PC-9 (cell line): ENCODE measurements at regions not wholly inside any gene's neighbourhood (a gene's known extent, or its start where the extent isn't known, plus 50 kb on each side); places are given as distances from the start of the nearest gene placed in this dataset.

Experiments used
- BruUV-seq: library from RNA; stranded (reverse); fragments of 400-500 nt; replicated peaks from 2 replicates; lab custom pipeline; 2021; lab: Mats Ljungman, UMichigan
- CTCF ChIA-PET: fragments of 300-600 bp; sonication (Branson Sonifier 250); formaldehyde crosslinking; loops from one replicate; lab custom pipeline; 2022; ENCODE audit warnings: antibody characterized with exemption; lab: Charles Lee
- POLR2A ChIA-PET: fragments of 300-600 bp; sonication (Branson Sonifier 250); formaldehyde crosslinking; loops from one replicate; lab custom pipeline; 2022; ENCODE audit warnings: antibody characterized with exemption; ENCODE audit not compliant: unreplicated experiment; lab: Charles Lee
- DNase-seq, 2 experiments: peaks; one replicate each; pipeline versions ENCODE4 v3.0.0 to v3.0.0-alpha.2; 2015 to 2022; ENCODE audit warnings: mixed read lengths in 1 of 2
- H2AFZ ChIP-seq: fragments of 200-600 bp; sonication (generic); 2 replicates; pipeline ENCODE4 v1.8.1; 2017; ENCODE audit warnings: antibody characterized with exemption
- H3F3A ChIP-seq: fragments of 200-600 bp; sonication (generic); 2 replicates; pipeline ENCODE4 v1.8.1; 2017; ENCODE audit warnings: antibody characterized with exemption, mild to moderate bottlenecking, low read depth; ENCODE audit not compliant: insufficient read depth
- H3K27ac ChIP-seq: fragments of 200-600 bp; sonication (generic); 2 replicates; pipeline ENCODE4 v1.6.1; 2016; ENCODE audit warnings: mixed run types
- H3K27me3 ChIP-seq: fragments of 200-600 bp; sonication (generic); 2 replicates; pipeline ENCODE4 v1.6.1; 2016; ENCODE audit warnings: low read depth, mixed run types; ENCODE audit not compliant: insufficient read depth
- H3K36me3 ChIP-seq: fragments of 200-600 bp; sonication (generic); 2 replicates; pipeline ENCODE4 v1.6.1; 2016; ENCODE audit warnings: low read depth, mixed run types
- H3K4me1 ChIP-seq: fragments of 200-600 bp; sonication (generic); replicated peaks from 2 replicates; pipeline ENCODE4 v1.6.1; 2016; ENCODE audit warnings: mixed run types; ENCODE audit not compliant: insufficient read depth
- H3K4me2 ChIP-seq: fragments of 200-600 bp; sonication (generic); 2 replicates; pipeline ENCODE4 v1.6.1; 2017; ENCODE audit warnings: mixed run types
- H3K4me3 ChIP-seq: fragments of 200-600 bp; sonication (generic); 2 replicates; pipeline ENCODE4 v1.6.1; 2016; ENCODE audit warnings: mixed run types
- H3K79me2 ChIP-seq: fragments of 200-600 bp; sonication (generic); 2 replicates; pipeline ENCODE4 v1.6.1; 2017; ENCODE audit warnings: low read depth, mixed run types
- H3K9me2 ChIP-seq: fragments of 200-600 bp; sonication (generic); 2 replicates; pipeline ENCODE4 v1.8.1; 2017; ENCODE audit warnings: mild to moderate bottlenecking; ENCODE audit not compliant: insufficient read depth
- H3K9me3 ChIP-seq: fragments of 200-600 bp; sonication (generic); 2 replicates; pipeline ENCODE4 v1.8.1; 2016; ENCODE audit warnings: low read depth; ENCODE audit not compliant: insufficient read depth
- H4K20me1 ChIP-seq: fragments of 200-600 bp; sonication (generic); 2 replicates; pipeline ENCODE4 v1.8.1; 2017; ENCODE audit not compliant: insufficient read depth
- CTCF ChIP-seq: fragments of 200-600 bp; sonication (generic); conservative IDR thresholded peaks from 2 replicates; pipeline ENCODE4 v1.6.1; 2017; ENCODE audit warnings: mixed run types, antibody characterized with exemption, mild to moderate bottlenecking, moderate library complexity
- EZH2 ChIP-seq: fragments of 200-600 bp; sonication (generic); IDR thresholded peaks from 2 replicates; pipeline ENCODE4 v1.8.0; 2017; ENCODE audit warnings: antibody characterized with exemption, low read depth
- intact Hi-C: fragments of 100-400 bp; cut with micrococcal nuclease; formaldehyde crosslinking; loops from one replicate; pipeline ENCODE4 v1.10.0; 2022; ENCODE audit not compliant: unreplicated experiment

- CTCF ChIA-PET, result no interaction called here
- BruUV-seq, result no TSS peak
Measured at GRCh38 chr12:130011611-130012385, 108.0 kb upstream of the TMEM132D start.

GRCh38 chr12:130013771-130014484, 110.1 kb upstream of the TMEM132D start:
- TF ChIP-seq EZH2, result no peak
- peak; percentile 58 for TF ChIP-seq CTCF
- no peaks in the 10 kb centered on the region for H3K9me3 ChIP-seq
- no TSS peak for BruUV-seq
- H3K36me3 ChIP-seq, result no peaks in the 10 kb centered on the region
- no peak overlapping the region for H3K4me3 ChIP-seq
- H4K20me1 ChIP-seq, result no peaks in the 10 kb centered on the region
- peak in 1 of 2 experiments; percentile 37 for DNase-seq
- peaks cover 68% of the 10 kb centered on the region for H3K27me3 ChIP-seq
- ChIA-PET POLR2A (no interaction called here), CTCF (interaction anchor here (0.6 to 1.0 kb wide), 3 partner anchors 25 to 1755 kb away, joined by 3 to 7 read pairs (median 3); no protein-coding TSS in a partner anchor)
- H3K79me2 ChIP-seq, result no peaks in the 10 kb centered on the region
- intact Hi-C loops, result no loop called here
- H3F3A ChIP-seq, result no peaks in the 10 kb centered on the region
- no peak overlapping the region for H3K27ac ChIP-seq
- no peak overlapping the region for H3K4me2 ChIP-seq
- no peak overlapping the region for H2AFZ ChIP-seq
- H3K4me1 ChIP-seq, result no peaks in the 10 kb centered on the region
- no peaks in the 10 kb centered on the region for H3K9me2 ChIP-seq

More at GRCh38 chr12:130011611-130012385, 108.0 kb upstream of the TMEM132D start:
- Histone ChIP-seq H3K4me2 (no peak overlapping the region), H3K4me3 (no peak overlapping the region), H3K4me1 (no peaks in the 10 kb centered on the region), H3K27me3 (peaks cover 65% of the 10 kb centered on the region), H3K9me2 (no peaks in the 10 kb centered on the region), H3K27ac (no peak overlapping the region), H3K79me2 (no peaks in the 10 kb centered on the region), H4K20me1 (no peaks in the 10 kb centered on the region), H3K9me3 (no peaks in the 10 kb centered on the region), H3K36me3 (no peaks in the 10 kb centered on the region), H2AFZ (no peak overlapping the region), H3F3A (no peaks in the 10 kb centered on the region)
- DNase-seq, result no peak
- intact Hi-C loops, result no loop called here
- POLR2A ChIA-PET, result no interaction called here
- TF ChIP-seq CTCF (no peak), EZH2 (no peak)

- CTCF ChIA-PET, result interaction anchor here (0.6 to 1.0 kb wide), 3 partner anchors 26 to 1755 kb away, joined by 3 to 7 read pairs (median 3); no protein-coding TSS in a partner anchor
Measured at GRCh38 chr12:130014485-130014807, 110.6 kb upstream of the TMEM132D start.

More at GRCh38 chr12:130014485-130014807, 110.6 kb upstream of the TMEM132D start:
- H3K27ac ChIP-seq, result no peak overlapping the region
- DNase-seq, result no peak
- no peaks in the 10 kb centered on the region for H3K9me2 ChIP-seq
- H3K9me3 ChIP-seq, result no peaks in the 10 kb centered on the region
- intact Hi-C loops, result no loop called here
- H3K4me3 ChIP-seq, result no peak overlapping the region
- H2AFZ ChIP-seq, result no peak overlapping the region
- peaks cover 68% of the 10 kb centered on the region for H3K27me3 ChIP-seq
- no peaks in the 10 kb centered on the region for H3K4me1 ChIP-seq
- H4K20me1 ChIP-seq, result no peaks in the 10 kb centered on the region
- H3F3A ChIP-seq, result no peaks in the 10 kb centered on the region
- no peak overlapping the region for H3K4me2 ChIP-seq
- no peaks in the 10 kb centered on the region for H3K79me2 ChIP-seq
- H3K36me3 ChIP-seq, result no peaks in the 10 kb centered on the region
- no TSS peak for BruUV-seq
- TF ChIP-seq CTCF, result no peak
- POLR2A ChIA-PET, result no interaction called here
